IMR-90 (cell line): ENCODE measurements at regions not wholly inside any gene's neighbourhood (a gene's known extent, or its start where the extent isn't known, plus 50 kb on each side); places are given as distances from the start of the nearest gene placed in this dataset.

ENCODE experiments used
- ATAC-seq: fragments of 200-7000 bp; cut with Tn5 transposase; 2 replicates; pipeline ENCODE4 v1.9.1; 2020; ENCODE audit warnings: low read depth, mild to moderate bottlenecking, moderate library complexity
- BruUV-seq: library from RNA; stranded (reverse); fragments of 400-500 nt; replicated peaks from 2 replicates; lab custom pipeline; 2021; lab: Mats Ljungman, UMichigan
- CTCF ChIA-PET: fragments of 300-600 bp; formaldehyde crosslinking; extraction: SDS; loops from one replicate; lab custom pipeline; 2021; ENCODE audit warnings: antibody characterized with exemption; lab: Yijun Ruan, JAX
- POLR2A ChIA-PET: fragments of 300-600 bp; sonication (Branson Sonifier 250); formaldehyde crosslinking; loops from one replicate; lab custom pipeline; 2022; ENCODE audit warnings: antibody characterized with exemption; ENCODE audit not compliant: unreplicated experiment; lab: Charles Lee
- DNase-seq: peaks from one replicate; pipeline ENCODE4 v3.0.0; 2013
- H2AFZ ChIP-seq: replicated peaks from 2 replicates; pipeline ENCODE3; 2013; ENCODE audit warnings: low read length, mild to moderate bottlenecking; ENCODE audit not compliant: poor library complexity
- H2AK5ac ChIP-seq: 2 replicates; pipeline ENCODE4 v1.6.1; 2013; ENCODE audit warnings: low read depth, low read length, inconsistent platforms
- H2AK9ac ChIP-seq: replicated peaks from 2 replicates; pipeline ENCODE3; 2013; ENCODE audit warnings: mild to moderate bottlenecking, low read depth, low read length, moderate library complexity; ENCODE audit not compliant: poor library complexity
- H2BK120ac ChIP-seq: 2 replicates; pipeline ENCODE4 v1.6.1; 2013; ENCODE audit warnings: low read depth, low read length, inconsistent platforms
- H2BK15ac ChIP-seq: 3 replicates; pipeline ENCODE4 v1.6.1; 2013; ENCODE audit warnings: low read depth, low read length, inconsistent platforms
- H2BK20ac ChIP-seq: 2 replicates; pipeline ENCODE4 v1.6.1; 2013; ENCODE audit warnings: low read depth, mild to moderate bottlenecking, inconsistent platforms, low read length, moderate library complexity
- H2BK5ac ChIP-seq: 2 replicates; pipeline ENCODE4 v1.6.1; 2013; ENCODE audit warnings: mild to moderate bottlenecking, low read depth, low read length, inconsistent platforms; ENCODE audit not compliant: poor library complexity, severe bottlenecking
- H3K14ac ChIP-seq: replicated peaks from 2 replicates; pipeline ENCODE4 v1.6.1; 2013; ENCODE audit warnings: low read depth, low read length, inconsistent platforms
- H3K18ac ChIP-seq: 2 replicates; pipeline ENCODE4 v1.6.1; 2013; ENCODE audit warnings: low read depth, low read length, control low read depth
- H3K23ac ChIP-seq: 2 replicates; pipeline ENCODE4 v1.6.1; 2013; ENCODE audit warnings: low read depth, low read length, inconsistent platforms
- H3K27ac ChIP-seq: 2 replicates; pipeline ENCODE4 v1.5.1; 2013; ENCODE audit warnings: mild to moderate bottlenecking, control low read depth, low read length; ENCODE audit not compliant: insufficient read depth
- H3K27me3 ChIP-seq: 2 replicates; pipeline ENCODE4 v1.6.1; 2013; ENCODE audit warnings: low read length; ENCODE audit not compliant: control insufficient read depth, insufficient read depth
- H3K36me3 ChIP-seq: 2 replicates; pipeline ENCODE4 v1.6.1; 2013; ENCODE audit warnings: low read length, mixed read lengths; ENCODE audit not compliant: control insufficient read depth, insufficient read depth
- H3K4ac ChIP-seq: 2 replicates; pipeline ENCODE4 v1.6.1; 2013; ENCODE audit warnings: low read depth, low read length, inconsistent platforms
- H3K4me1 ChIP-seq: 2 replicates; pipeline ENCODE4 v1.6.1; 2013; ENCODE audit warnings: low read length, mixed read lengths; ENCODE audit not compliant: control insufficient read depth, insufficient read depth
- H3K4me2 ChIP-seq: 2 replicates; pipeline ENCODE4 v1.6.1; 2013; ENCODE audit warnings: low read depth, mild to moderate bottlenecking, control low read depth, low read length, moderate library complexity
- H3K4me3 ChIP-seq: 2 replicates; pipeline ENCODE4 v1.5.1; 2013; ENCODE audit warnings: low read depth, mild to moderate bottlenecking, control low read depth, low read length, moderate library complexity; ENCODE audit not compliant: insufficient read depth
- H3K56ac ChIP-seq: 2 replicates; pipeline ENCODE4 v1.6.1; 2013; ENCODE audit warnings: low read length, inconsistent platforms; ENCODE audit not compliant: insufficient read depth; ENCODE audit errors: extremely low read depth
- H3K79me1 ChIP-seq, 2 experiments: 2 replicates each; pipeline ENCODE4 v1.6.1; 2013; ENCODE audit warnings: low read length in 2 of 2, inconsistent platforms in 1 of 2, low read depth in 1 of 2
- H3K9ac ChIP-seq: 2 replicates; pipeline ENCODE4 v1.6.1; 2013; ENCODE audit warnings: low read depth, low read length, control low read depth
- H3K9me1 ChIP-seq: 2 replicates; pipeline ENCODE4 v1.6.1; 2013; ENCODE audit warnings: low read length, inconsistent platforms; ENCODE audit not compliant: insufficient read depth
- H3K9me3 ChIP-seq: 2 replicates; pipeline ENCODE4 v1.6.1; 2013; ENCODE audit warnings: low read length; ENCODE audit not compliant: control insufficient read depth, insufficient read depth
- H4K20me1 ChIP-seq: 2 replicates; pipeline ENCODE4 v1.6.1; 2013; ENCODE audit warnings: low read length, inconsistent platforms; ENCODE audit not compliant: insufficient read depth
- H4K5ac ChIP-seq: 2 replicates; pipeline ENCODE4 v1.6.1; 2013; ENCODE audit warnings: mild to moderate bottlenecking, low read depth, low read length, control low read depth
- H4K8ac ChIP-seq, 2 experiments: 2 replicates each; pipeline ENCODE4 v1.6.1; 2013; ENCODE audit warnings: low read depth in 2 of 2, low read length in 2 of 2, control low read depth in 1 of 2, inconsistent platforms in 1 of 2
- H4K91ac ChIP-seq: 2 replicates; pipeline ENCODE4 v1.6.1; 2013; ENCODE audit warnings: low read depth, low read length, inconsistent platforms; ENCODE audit not compliant: insufficient read depth
- CEBPB ChIP-seq: IDR thresholded peaks from 2 replicates; pipeline ENCODE4 v1.6.1; 2012; ENCODE audit warnings: low read depth, low read length, improper control_type of control experiment
- CHD1 ChIP-seq: IDR thresholded peaks from 2 replicates; pipeline ENCODE4 v1.6.1; 2012; ENCODE audit warnings: low read depth, low read length, improper control_type of control experiment
- ELK1 ChIP-seq: fragments of 150-350 bp; IDR thresholded peaks from 2 replicates; pipeline ENCODE4 v1.6.1; 2016; ENCODE audit warnings: low read depth, mild to moderate bottlenecking, low read length, moderate library complexity, borderline replicate concordance
- MAFK ChIP-seq: IDR thresholded peaks from 2 replicates; pipeline ENCODE4 v1.6.1; 2012; ENCODE audit warnings: low read depth, low read length, improper control_type of control experiment
- MAZ ChIP-seq: IDR thresholded peaks from 2 replicates; pipeline ENCODE4 v1.6.1; 2012; ENCODE audit warnings: low read depth, mild to moderate bottlenecking, low read length, improper control_type of control experiment, moderate library complexity, borderline replicate concordance
- MXI1 ChIP-seq: IDR thresholded peaks from 2 replicates; pipeline ENCODE4 v1.6.1; 2012; ENCODE audit warnings: low read depth, mild to moderate bottlenecking, low read length, moderate library complexity, borderline replicate concordance
- NFE2L2 ChIP-seq: fragments of 150-350 bp; IDR thresholded peaks from 2 replicates; pipeline ENCODE4 v1.6.1; 2016; ENCODE audit warnings: low read depth, mild to moderate bottlenecking, low read length
- RAD21 ChIP-seq: IDR thresholded peaks from 2 replicates; pipeline ENCODE4 v1.6.1; 2012; ENCODE audit warnings: low read length, improper control_type of control experiment
- RCOR1 ChIP-seq: IDR thresholded peaks from 2 replicates; pipeline ENCODE4 v1.6.1; 2012; ENCODE audit warnings: mild to moderate bottlenecking, low read length, improper control_type of control experiment; ENCODE audit not compliant: insufficient replicate concordance
- dilution Hi-C: fragments of 300-500 bp; cut with HindIII; formaldehyde crosslinking; loops from one replicate; pipeline ENCODE4 v1.14.3; 2018; ENCODE audit warnings: low sequenced_read_pairs; ENCODE audit not compliant: unreplicated experiment
- in situ Hi-C: fragments of 300-500 bp; cut with MboI; formaldehyde crosslinking; loops from 3 replicates; pipeline ENCODE4 v1.14.3; 2019; ENCODE audit warnings: low sequenced_read_pairs, inconsistent platforms, mixed read lengths
- intact Hi-C: fragments of 100-400 bp; cut with micrococcal nuclease; formaldehyde crosslinking; loops from 2 replicates; pipeline ENCODE4 v1.10.0; 2022

DNA sequence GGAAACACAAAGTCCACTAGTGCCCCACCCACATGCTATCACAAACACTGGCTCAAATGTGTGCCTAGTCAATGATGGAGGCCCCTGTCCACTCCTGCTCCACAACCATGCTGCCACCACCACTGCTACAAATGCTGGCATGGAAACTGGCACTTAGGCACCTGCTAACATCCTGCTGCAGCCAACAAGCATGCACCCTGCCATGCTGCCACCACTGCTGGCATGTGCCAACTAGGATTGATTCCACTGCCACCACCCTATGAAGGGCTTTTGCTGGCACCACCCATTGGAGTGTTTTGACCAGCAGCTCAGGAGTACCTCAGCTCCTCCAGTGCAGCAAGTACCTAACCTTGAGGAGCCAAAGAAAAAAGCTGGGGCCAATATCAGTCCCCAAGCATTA, 236.6 kb downstream of the CCDC59 start:
- in situ Hi-C loops = no loop called here
- Histone ChIP-seq H3K9ac (no peak overlapping the region), H2AK9ac (no peak overlapping the region), H3K4me1 (no peaks in the 10 kb centered on the region), H3K27me3 (no peaks in the 10 kb centered on the region), H3K14ac (no peak overlapping the region), H3K4me3 (no peak overlapping the region), H3K18ac (no peak overlapping the region), H4K20me1 (no peaks in the 10 kb centered on the region), H3K9me1 (no peaks in the 10 kb centered on the region), H4K91ac (no peak overlapping the region), H2AK5ac (no peak overlapping the region), H3K36me3 (no peaks in the 10 kb centered on the region), H3K27ac (no peak overlapping the region), H2BK5ac (no peak overlapping the region), H2BK20ac (no peak overlapping the region), H4K8ac (no peak overlapping the region), H2BK15ac (no peak overlapping the region), H2AFZ (no peak overlapping the region), H3K23ac (no peak overlapping the region), H3K9me3 (peaks cover 13% of the 10 kb centered on the region), H3K56ac (no peak overlapping the region), H3K4ac (no peak overlapping the region), H2BK120ac (no peak overlapping the region), H3K79me1 (no peaks in the 10 kb centered on the region), H3K4me2 (no peak overlapping the region), H4K5ac (no peak overlapping the region)
- ATAC-seq (no peak), DNase-seq (no peak)
- CTCF ChIA-PET = no interaction called here
- dilution Hi-C loops = no loop called here
- BruUV-seq = no TSS peak
- POLR2A ChIA-PET = no interaction called here
- TF ChIP-seq NFE2L2 = no peak
- no peak for TF ChIP-seq CHD1
- no peak for TF ChIP-seq CEBPB
- no peak for TF ChIP-seq RCOR1
- TF ChIP-seq RAD21 = no peak
- TF ChIP-seq MXI1 = no peak
- TF ChIP-seq MAZ = no peak
- no peak for TF ChIP-seq ELK1
- TF ChIP-seq MAFK = no peak
- intact Hi-C loops = no loop called here
